ENCODE measurements at regions not wholly inside any gene's neighbourhood (a gene's known extent, or its start where the extent isn't known, plus 50 kb on each side); places are given as distances from the start of the nearest gene placed in this dataset.

- H3F3A ChIP-seq (ENCODE audit: low read depth), result no peaks in the 10 kb centered on the region
- H3K36me3 ChIP-seq (ENCODE audit: insufficient read depth, low read length), result no peaks in the 10 kb centered on the region
- TF ChIP-seq CTCF (conservative IDR thresholded peaks at IDR 0.05; ENCODE audit: low read length), result no peak
- TF ChIP-seq EZH2phosphoT487 (IDR thresholded peaks at IDR 0.05; ENCODE audit: borderline replicate concordance), result no peak
- no peaks in the 10 kb centered on the region for H3K9me3 ChIP-seq (ENCODE audit: insufficient read depth, low read depth, low read length)
- H2AFZ ChIP-seq (ENCODE audit: low read length), result no peak overlapping the region
- H3K9me2 ChIP-seq (replicated peaks; ENCODE audit: low read depth, low read length), result no peaks in the 10 kb centered on the region
- no peaks in the 10 kb centered on the region for H3K79me2 ChIP-seq (ENCODE audit: insufficient read depth, low read length)
- H3K4me3 ChIP-seq (ENCODE audit: low read length, poor library complexity, severe bottlenecking), result no peak overlapping the region
- no peaks in the 10 kb centered on the region for H3K27me3 ChIP-seq (ENCODE audit: insufficient read depth, low read length, poor library complexity, severe bottlenecking)
- no peaks in the 10 kb centered on the region for H4K20me1 ChIP-seq (ENCODE audit: insufficient read depth, low read length, poor library complexity, severe bottlenecking)
- no peaks in the 10 kb centered on the region for H3K4me1 ChIP-seq (ENCODE audit: insufficient read depth, low read length, poor library complexity, severe bottlenecking)
- H3K4me2 ChIP-seq (ENCODE audit: low read depth, low read length, poor library complexity, severe bottlenecking), result no peak overlapping the region
- H3K9ac ChIP-seq (ENCODE audit: low read depth, low read length, poor library complexity, severe bottlenecking), result no peak overlapping the region
These were observed 280.1 kb upstream of the PPARGC1A start for GRCh38 chr4:24169956-24170355.

- H3K4me1 ChIP-seq (ENCODE audit: insufficient read depth, low read length, poor library complexity, severe bottlenecking), result no peaks in the 10 kb centered on the region
- TF ChIP-seq CTCF (conservative IDR thresholded peaks at IDR 0.05; ENCODE audit: low read length) (no peak), EZH2phosphoT487 (IDR thresholded peaks at IDR 0.05; ENCODE audit: borderline replicate concordance) (no peak)
- no peak overlapping the region for H2AFZ ChIP-seq (ENCODE audit: low read length)
- no peaks in the 10 kb centered on the region for H3F3A ChIP-seq (ENCODE audit: low read depth)
- no peaks in the 10 kb centered on the region for H3K36me3 ChIP-seq (ENCODE audit: insufficient read depth, low read length)
- H3K27me3 ChIP-seq (ENCODE audit: insufficient read depth, low read length, poor library complexity, severe bottlenecking), result no peaks in the 10 kb centered on the region
- H3K9me2 ChIP-seq (replicated peaks; ENCODE audit: low read depth, low read length), result no peaks in the 10 kb centered on the region
- H4K20me1 ChIP-seq (ENCODE audit: insufficient read depth, low read length, poor library complexity, severe bottlenecking), result no peaks in the 10 kb centered on the region
- no peaks in the 10 kb centered on the region for H3K79me2 ChIP-seq (ENCODE audit: insufficient read depth, low read length)
- no peak overlapping the region for H3K4me3 ChIP-seq (ENCODE audit: low read length, poor library complexity, severe bottlenecking)
- no peak overlapping the region for H3K9ac ChIP-seq (ENCODE audit: low read depth, low read length, poor library complexity, severe bottlenecking)
- no peak overlapping the region for H3K4me2 ChIP-seq (ENCODE audit: low read depth, low read length, poor library complexity, severe bottlenecking)
- no peaks in the 10 kb centered on the region for H3K9me3 ChIP-seq (ENCODE audit: insufficient read depth, low read depth, low read length)
These were observed 278.8 kb upstream of the PPARGC1A start for GRCh38 chr4:24168658-24169057.

- Histone ChIP-seq H3K9ac (ENCODE audit: low read depth, low read length, poor library complexity, severe bottlenecking) (no peak overlapping the region), H4K20me1 (ENCODE audit: insufficient read depth, low read length, poor library complexity, severe bottlenecking) (no peaks in the 10 kb centered on the region), H3K9me2 (replicated peaks; ENCODE audit: low read depth, low read length) (no peaks in the 10 kb centered on the region), H2AFZ (ENCODE audit: low read length) (no peak overlapping the region), H3F3A (ENCODE audit: low read depth) (no peaks in the 10 kb centered on the region), H3K9me3 (ENCODE audit: insufficient read depth, low read depth, low read length) (no peaks in the 10 kb centered on the region), H3K4me2 (ENCODE audit: low read depth, low read length, poor library complexity, severe bottlenecking) (no peak overlapping the region), H3K36me3 (ENCODE audit: insufficient read depth, low read length) (no peaks in the 10 kb centered on the region), H3K79me2 (ENCODE audit: insufficient read depth, low read length) (no peaks in the 10 kb centered on the region), H3K4me1 (ENCODE audit: insufficient read depth, low read length, poor library complexity, severe bottlenecking) (no peaks in the 10 kb centered on the region), H3K4me3 (ENCODE audit: low read length, poor library complexity, severe bottlenecking) (no peak overlapping the region), H3K27me3 (ENCODE audit: insufficient read depth, low read length, poor library complexity, severe bottlenecking) (no peaks in the 10 kb centered on the region)
- no peak for TF ChIP-seq EZH2phosphoT487 (IDR thresholded peaks at IDR 0.05; ENCODE audit: borderline replicate concordance)
- TF ChIP-seq CTCF (conservative IDR thresholded peaks at IDR 0.05; ENCODE audit: low read length), result no peak
These were observed 276.7 kb upstream of the PPARGC1A start for GRCh38 chr4:24166501-24166900.
